ENCODE measurements at regions not wholly inside any gene's neighbourhood (a gene's known extent, or its start where the extent isn't known, plus 50 kb on each side); places are given as distances from the start of the nearest gene placed in this dataset.

DNA sequence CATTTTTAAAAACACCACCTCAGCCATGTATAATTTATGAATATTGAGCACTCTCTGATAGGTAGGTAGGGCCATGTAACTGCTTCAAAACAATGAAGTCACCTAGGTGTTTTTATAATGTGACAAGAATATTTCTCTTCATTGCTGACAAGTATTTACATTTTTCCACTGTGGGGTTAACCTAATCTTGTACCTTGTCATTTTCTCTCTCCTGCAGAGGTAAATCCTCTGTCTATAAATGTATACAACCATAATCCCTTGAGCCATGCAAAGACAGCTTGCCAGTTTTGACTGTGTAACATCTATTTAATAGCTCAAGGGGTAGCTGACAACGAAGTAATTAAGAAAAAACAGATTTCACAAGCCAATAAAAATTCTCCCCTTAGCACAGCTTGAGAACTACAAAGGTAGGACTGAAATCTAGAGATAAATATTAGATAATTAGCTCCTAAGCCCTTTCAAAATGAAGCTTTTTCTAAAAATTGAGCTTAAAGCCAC is 137.6 kb upstream of the POGK start:
- TF ChIP-seq, protein P1, sequence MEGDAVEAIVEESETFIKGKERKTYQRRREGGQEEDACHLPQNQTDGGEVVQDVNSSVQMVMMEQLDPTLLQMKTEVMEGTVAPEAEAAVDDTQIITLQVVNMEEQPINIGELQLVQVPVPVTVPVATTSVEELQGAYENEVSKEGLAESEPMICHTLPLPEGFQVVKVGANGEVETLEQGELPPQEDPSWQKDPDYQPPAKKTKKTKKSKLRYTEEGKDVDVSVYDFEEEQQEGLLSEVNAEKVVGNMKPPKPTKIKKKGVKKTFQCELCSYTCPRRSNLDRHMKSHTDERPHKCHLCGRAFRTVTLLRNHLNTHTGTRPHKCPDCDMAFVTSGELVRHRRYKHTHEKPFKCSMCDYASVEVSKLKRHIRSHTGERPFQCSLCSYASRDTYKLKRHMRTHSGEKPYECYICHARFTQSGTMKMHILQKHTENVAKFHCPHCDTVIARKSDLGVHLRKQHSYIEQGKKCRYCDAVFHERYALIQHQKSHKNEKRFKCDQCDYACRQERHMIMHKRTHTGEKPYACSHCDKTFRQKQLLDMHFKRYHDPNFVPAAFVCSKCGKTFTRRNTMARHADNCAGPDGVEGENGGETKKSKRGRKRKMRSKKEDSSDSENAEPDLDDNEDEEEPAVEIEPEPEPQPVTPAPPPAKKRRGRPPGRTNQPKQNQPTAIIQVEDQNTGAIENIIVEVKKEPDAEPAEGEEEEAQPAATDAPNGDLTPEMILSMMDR (IDR thresholded peaks at IDR 0.05; ENCODE audit: low read length), result no peak
- TF ChIP-seq EZH2 (optimal IDR thresholded peaks at IDR 0.05; ENCODE audit: low read depth, low read length) (no peak), EZH2phosphoT487 (IDR thresholded peaks at IDR 0.05; ENCODE audit: low read length) (no peak)

Data from MM.1S (cell line).